CD1c-positive myeloid dendritic cell (primary cell): ENCODE measurements at regions not wholly inside any gene's neighbourhood (a gene's known extent, or its start where the extent isn't known, plus 50 kb on each side); places are given as distances from the start of the nearest gene placed in this dataset.
A peak's percentile ranks its signal among the peaks of the same experiment; 100 is the strongest.
"Not testable (repeated sequence)": the region's sequence is repeated elsewhere in the genome, so short reads cannot be mapped to it uniquely, and the experiment has no call there.

Source experiments
- DNase-seq: peaks from one replicate; pipeline ENCODE4 v3.0.0-alpha.2; 2016; ENCODE audit errors: extremely low spot score

GRCh38 chr2:132068407-132068806, 93.3 kb downstream of the ANKRD30BL start:
- not testable (repeated sequence) for DNase-seq

GRCh38 chr2:132065391-132065790, 96.4 kb downstream of the ANKRD30BL start:
- DNase-seq, result not testable (repeated sequence)

GRCh38 chr2:132039609-132040236, 122.0 kb downstream of the ANKRD30BL start:
- DNase-seq, result not testable (repeated sequence)

DNA sequence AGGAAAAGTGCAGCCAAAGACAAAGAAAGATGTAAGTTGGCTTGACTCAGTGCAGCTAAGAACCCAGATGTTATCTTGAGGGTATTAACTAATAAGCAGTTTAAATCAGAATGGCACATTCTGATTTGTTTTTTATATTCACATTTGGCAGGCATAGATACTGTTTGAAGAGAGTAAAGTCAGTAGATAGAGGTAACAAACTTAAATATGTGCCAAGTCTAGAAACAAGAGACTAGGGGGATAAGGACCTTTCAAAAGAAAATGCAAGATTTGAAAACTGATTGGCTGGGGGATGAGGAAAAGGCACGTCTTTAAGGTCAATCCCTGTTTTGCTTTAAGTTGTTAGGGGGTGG, 122.9 kb downstream of the ANKRD30BL start:
- DNase-seq, result not testable (repeated sequence)

GRCh38 chr2:132038179-132038882, 123.4 kb downstream of the ANKRD30BL start:
- no peak for DNase-seq

DNA sequence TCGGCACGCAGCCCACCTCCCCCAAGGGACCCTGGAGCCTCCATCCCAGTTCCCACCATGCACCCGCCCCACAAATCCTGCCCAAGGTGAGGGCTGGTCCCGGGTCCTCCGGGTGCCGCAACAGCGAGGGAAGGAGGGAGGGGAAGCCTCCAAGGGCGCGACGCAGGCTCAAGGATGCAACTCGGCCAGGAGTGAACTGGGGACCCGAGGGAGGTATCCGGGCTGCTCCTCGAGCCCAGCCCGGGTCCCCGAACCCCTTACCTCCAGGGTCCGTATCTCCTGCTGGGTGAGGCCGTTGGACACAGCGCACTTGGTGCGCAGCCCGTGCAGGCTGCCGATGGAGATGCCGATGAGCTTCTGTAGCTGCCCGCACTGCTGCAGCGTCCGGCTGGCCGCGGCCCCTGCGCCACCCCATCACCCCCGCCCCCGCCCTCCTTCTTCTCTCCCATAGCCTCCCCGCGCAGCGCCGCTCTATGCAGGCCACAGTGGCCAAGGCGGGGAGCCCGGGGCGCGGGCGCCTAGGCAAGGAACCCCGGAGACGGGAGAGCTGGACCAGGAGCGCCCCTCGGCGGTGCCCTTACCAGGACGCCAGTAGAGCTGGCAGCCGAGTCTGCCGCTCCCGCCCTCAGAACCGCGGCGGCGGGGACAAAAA, 124.1 kb downstream of the ANKRD30BL start:
- DNase-seq, result no peak

DNA sequence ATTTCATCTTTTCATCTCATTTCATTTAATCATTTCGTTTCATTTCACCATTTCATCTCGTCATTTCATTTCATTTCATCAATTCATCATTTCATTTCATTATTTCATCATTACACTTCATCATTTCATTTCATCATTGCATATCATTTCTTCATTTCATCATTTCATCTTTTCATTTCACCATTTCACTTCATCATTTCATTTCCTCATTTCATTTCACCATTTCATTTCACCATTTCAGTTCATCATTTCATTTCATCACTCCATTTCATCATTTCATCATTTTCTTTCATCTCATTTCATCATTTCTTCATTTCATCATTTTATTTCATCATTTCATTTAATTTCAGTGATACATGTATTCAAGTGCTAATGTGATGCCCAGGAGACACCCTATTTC, 127.1 kb downstream of the ANKRD30BL start:
- DNase-seq, result no peak

- no peak for DNase-seq
Observed at GRCh38 chr2:132033949-132034348, 127.8 kb downstream of the ANKRD30BL start.

DNA sequence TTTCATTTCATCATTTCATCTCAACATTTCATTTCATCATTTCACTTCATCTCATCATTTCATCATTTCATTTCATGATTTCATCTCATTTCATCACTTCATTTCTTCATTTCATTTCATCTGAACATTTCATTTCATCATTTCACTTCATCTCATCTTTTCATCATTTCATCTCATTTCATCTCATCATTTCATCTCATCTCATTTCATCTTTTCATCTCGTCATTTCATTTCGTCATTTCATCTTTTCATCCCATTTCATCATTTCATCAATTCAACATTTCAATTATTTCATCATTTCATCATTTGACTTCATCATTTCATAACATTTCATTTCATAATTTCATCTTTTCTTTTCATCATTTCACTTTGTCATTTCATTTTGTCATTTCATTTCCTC, 128.4 kb downstream of the ANKRD30BL start:
- DNase-seq, result no peak

- not testable (repeated sequence) for DNase-seq
Observed at GRCh38 chr2:132012046-132012445, 149.7 kb downstream of the ANKRD30BL start.

GRCh38 chr2:132009874-132010521, 151.8 kb downstream of the ANKRD30BL start:
- DNase-seq, result no peak

DNA sequence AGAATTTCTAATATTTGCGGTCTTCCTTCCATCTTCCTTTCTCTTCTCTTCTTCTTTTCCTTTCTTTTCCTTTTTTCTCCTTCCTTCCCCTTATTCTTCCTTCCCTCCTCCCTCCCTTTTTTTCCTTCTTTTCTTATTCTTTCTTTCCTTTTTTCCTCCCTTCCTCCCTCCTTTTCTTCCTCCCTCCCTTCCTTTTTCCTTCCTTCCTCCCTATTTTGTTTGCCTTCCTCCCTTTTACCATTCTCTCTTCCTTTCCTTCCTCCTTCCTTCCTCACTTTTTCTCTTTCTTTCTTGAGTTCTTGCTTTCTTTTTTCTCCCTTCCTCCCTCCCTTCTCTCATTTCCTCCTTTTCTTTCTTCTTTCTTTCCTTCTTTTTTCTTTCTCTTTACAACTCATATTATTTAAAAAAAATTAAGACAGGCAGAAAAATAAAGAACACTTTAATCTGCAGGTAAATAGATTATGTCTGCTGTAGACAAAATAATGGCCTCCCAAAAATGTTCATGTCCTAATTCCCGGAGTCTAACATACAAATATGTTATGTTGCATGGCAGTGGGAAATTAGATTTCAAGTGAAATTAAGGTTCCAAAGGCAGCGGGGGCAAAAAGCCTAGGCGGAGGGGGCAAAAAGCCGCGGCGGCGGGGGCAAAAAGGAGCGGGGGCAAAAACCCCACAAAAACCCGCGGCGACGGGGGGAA, 152.4 kb downstream of the ANKRD30BL start:
- DNase-seq, result no peak

DNA sequence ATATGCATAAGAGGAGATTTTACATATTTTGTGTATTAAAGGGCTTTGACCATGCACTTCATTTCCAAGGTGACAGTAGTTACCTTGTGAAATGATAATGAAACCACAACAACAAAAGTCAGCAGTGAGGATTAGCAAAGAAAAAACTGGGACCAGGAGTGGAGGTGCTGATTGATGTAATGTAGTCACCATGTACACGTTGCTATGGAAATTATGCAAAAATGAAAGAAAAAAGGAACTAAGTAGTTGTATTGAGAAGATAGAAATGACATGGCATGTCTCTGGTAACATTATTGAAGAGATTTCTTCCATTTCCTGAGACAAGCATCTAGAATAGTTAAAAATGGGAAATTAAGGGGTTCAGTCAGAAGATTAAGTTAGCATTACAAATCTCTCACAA, 171.0 kb downstream of the ANKRD30BL start:
- not testable (repeated sequence) for DNase-seq

DNA sequence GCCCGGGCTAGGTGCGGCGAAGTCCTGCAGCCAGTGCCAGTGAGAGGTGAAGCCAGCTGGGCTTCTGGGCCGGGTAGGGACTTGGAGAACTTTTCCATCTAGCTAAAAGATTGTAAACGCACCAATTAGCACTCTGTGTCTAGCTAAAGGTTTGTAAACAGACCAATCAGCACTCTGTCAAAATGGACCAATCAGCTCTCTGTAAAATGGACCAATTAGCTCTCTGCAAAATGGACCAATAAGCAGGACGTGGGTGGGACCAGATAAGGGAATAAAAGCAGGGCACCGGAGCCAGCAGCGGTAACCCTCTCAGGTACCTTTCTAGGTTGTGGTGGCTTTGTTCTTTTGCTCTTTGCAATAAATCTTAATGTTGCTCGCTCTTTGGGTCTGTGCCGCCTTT, 195.1 kb downstream of the ANKRD30BL start:
- not testable (repeated sequence) for DNase-seq

DNA sequence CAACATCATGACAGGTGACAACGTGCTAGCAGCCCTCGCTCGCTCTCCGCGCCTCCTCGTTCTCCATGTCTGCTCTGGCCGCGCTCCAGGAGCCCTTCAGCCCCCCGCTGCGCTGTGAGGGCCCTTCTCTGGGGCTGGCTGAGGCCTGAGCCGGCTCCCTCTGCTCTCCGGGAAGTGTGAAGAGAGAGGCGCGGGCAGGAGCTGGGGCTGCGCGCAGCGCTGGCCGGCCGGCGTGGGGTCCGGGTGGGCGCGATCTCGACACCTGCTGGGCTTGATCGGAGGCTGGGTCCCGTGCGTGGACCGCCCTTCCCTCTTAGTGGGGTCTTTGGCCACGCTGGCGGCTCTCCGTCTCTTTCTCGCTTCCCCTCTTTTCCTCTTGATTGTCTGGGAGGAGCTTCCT, 195.5 kb downstream of the ANKRD30BL start:
- no peak for DNase-seq

DNA sequence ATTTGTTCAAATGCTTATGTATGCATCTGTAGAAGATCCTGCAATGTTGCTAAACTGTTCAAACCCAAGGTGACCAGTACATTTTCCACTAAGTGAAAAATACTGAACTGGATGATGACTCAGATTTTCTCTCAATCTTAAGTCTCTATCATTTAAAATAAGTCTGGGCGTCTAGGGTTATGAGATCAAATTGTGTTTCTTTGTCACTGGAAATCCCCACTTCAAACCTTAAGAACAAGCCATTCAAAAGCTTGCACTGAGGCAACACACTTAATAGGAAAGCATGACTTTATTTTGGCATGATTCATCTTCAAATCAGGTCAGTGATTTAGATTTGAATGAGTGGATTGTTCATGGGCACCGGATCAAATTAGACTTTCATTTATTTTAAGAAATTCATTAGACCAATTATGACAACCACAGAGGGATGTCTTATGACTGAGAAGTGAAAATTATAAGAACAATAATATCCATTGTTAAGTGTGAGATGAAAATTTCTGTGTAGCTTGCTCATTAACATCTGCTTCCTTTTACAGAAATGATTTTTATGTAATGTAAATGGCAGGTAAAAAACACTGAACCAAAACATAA, 203.6 kb downstream of the ANKRD30BL start:
- DNase-seq, result not testable (repeated sequence)

GRCh38 chr2:131948641-131949040, 213.1 kb downstream of the ANKRD30BL start:
- not testable (repeated sequence) for DNase-seq

DNA sequence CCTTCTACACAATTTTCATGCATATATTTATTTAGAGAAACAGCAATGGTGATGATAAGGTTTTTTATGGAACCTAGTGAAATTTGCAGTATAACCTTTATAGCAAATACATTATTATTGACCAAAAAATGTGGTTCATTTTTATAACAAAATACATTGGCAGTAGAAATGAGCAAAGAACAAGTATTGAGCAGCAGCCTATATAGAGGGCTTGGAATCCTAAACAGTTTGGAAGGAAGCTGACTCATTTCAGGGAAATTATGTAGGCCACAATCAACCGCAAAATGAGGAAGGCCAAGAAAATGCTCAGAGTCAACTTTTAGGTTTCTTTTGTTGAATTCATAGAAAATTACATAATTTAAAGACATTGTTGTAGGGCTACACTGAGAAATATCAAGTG, 238.5 kb downstream of the ANKRD30BL start:
- peak; percentile 11 for DNase-seq

DNA sequence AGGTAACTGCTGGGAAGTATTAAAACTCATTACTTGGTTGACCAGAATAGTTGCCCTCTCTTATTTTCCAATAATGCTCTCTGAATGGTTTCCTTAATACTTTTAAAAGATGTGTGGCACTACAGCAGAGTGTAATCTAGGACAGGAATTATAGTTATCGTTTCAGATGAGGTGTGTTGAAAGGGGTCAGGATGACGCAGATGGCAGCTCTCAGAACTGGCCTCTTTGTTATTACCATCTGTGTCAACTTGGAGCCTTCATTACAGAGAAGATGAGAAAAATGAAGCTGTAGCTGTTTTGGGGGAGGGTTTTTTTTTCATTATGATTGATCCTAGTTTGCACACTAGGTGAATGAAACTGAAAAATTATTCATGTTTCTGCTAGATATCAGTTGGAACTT, 238.9 kb downstream of the ANKRD30BL start:
- not testable (repeated sequence) for DNase-seq
